GM19455 (cell line): ENCODE measurements at regions not wholly inside any gene's neighbourhood (a gene's known extent, or its start where the extent isn't known, plus 50 kb on each side); places are given as distances from the start of the nearest gene placed in this dataset.

ENCODE experiments used
- ATAC-seq: cut with Tn5 transposase; IDR thresholded peaks from one replicate; pipeline ENCODE4 v1.9.1; 2021; ENCODE audit not compliant: unreplicated experiment

DNA sequence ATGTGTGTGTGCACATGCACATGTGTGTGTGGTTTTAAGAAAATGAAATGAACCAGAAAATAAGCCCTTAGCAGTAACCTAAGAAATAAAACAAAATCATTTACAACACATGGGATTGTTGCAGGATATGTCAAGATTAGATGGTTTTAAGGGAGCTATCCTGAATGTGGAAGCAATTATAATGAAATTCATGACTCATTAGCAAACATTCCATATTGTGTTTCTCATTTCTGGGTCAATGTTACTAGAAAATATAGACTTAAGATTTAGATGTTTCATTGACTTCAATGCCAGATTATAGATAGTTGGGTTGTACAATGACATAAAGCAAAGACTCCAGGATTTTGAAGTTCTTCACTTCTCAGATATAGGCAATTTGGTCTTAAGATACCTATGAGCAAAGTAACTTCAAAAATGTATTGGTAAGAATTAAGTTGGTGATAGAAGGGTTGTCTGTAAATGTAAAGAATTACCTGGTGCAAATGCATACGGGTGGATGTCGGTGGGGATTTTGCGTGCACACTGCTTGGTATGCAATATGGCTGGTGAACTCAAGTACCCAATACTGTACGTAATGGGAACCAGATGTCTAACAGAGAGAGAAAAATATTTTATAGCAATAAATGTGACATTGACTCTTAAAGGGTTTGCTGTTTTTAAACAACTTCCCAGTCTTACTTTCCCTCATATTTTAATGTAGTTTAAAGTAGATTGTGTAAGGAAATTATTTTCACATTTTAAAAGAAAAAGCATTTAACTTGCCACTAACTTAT, 53.9 kb upstream of the NR2F2 start:
- no peak for ATAC-seq
